AG10803 (cell line): ENCODE measurements at regions not wholly inside any gene's neighbourhood (a gene's known extent, or its start where the extent isn't known, plus 50 kb on each side); places are given as distances from the start of the nearest gene placed in this dataset.

Source experiments
- DNase-seq: peaks from one replicate; pipeline ENCODE4 v3.0.0; 2010; ENCODE audit warnings: low read depth
- H3K4me3 ChIP-seq: 2 replicates; pipeline ENCODE4 v1.5.1; 2011; ENCODE audit warnings: mild to moderate bottlenecking, low read length, control low read depth
- TF ChIP-seq, protein P1 (sequence below): conservative IDR thresholded peaks from 2 replicates; pipeline ENCODE4 v1.5.1; 2011; ENCODE audit warnings: mild to moderate bottlenecking, low read length, control low read depth, inconsistent platforms

DNA sequence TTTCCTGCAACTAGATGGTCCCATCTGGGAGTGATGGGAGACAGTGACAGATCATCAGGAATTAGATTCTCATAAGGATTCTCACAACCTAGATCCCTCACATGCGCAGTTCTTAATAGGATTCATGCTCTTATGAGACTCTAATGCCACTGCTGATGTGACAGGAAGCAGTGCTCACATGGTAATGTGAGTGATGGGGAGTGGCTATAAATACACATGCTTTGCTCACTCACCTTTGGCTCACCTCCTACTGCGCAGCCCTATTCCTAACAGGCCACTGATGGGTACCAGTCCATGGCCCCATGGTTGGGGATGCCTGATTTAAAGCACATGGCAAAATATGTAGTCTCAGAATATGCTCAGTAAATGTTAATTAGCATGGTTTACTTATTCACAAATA is 80.6 kb upstream of the MBOAT1 start:
- TF ChIP-seq, protein P1, sequence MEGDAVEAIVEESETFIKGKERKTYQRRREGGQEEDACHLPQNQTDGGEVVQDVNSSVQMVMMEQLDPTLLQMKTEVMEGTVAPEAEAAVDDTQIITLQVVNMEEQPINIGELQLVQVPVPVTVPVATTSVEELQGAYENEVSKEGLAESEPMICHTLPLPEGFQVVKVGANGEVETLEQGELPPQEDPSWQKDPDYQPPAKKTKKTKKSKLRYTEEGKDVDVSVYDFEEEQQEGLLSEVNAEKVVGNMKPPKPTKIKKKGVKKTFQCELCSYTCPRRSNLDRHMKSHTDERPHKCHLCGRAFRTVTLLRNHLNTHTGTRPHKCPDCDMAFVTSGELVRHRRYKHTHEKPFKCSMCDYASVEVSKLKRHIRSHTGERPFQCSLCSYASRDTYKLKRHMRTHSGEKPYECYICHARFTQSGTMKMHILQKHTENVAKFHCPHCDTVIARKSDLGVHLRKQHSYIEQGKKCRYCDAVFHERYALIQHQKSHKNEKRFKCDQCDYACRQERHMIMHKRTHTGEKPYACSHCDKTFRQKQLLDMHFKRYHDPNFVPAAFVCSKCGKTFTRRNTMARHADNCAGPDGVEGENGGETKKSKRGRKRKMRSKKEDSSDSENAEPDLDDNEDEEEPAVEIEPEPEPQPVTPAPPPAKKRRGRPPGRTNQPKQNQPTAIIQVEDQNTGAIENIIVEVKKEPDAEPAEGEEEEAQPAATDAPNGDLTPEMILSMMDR = no peak
- H3K4me3 ChIP-seq = no peak overlapping the region
- DNase-seq = no peak

DNA sequence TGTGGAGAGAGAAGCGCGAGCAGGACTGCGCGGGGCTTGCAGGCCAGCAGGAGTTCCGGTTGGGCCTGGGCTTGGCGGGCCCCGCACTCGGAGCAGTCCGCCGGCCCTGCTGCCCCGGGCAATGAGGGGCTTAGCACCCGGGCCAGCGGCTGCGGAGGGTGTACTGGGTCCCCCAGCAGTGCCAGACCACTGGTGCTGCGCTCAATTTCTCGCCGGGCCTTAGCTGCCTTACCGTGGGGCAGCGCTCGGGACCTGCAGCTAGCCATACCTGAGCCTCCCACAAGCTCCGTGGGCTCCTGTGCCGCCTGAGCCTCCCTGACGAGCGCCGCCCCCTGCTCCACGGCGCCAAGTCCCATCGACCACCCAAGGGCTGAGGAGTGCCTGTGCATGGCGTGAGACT is 89.0 kb upstream of the MBOAT1 start:
- no peak for DNase-seq
- TF ChIP-seq, protein P1 = no peak
- H3K4me3 ChIP-seq = no peak overlapping the region

DNA sequence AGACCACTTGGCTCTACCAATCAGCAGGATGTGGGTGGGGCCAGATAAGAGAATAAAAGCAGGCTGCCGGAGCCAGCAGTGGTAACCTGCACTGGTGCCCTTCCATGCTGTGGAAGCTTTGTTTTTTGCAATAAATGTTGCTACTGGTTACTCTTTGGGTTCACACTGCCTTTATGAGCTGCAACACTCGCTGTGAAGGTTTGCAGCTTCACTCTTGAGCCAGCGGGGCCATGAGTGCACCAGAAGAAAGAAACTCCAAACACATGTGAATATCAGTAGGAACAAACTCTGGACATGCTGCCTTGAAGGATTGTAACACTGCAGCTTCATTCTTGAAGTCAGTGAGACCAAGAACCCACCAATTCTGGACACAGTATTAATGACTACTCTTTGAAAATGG is 89.9 kb upstream of the MBOAT1 start:
- DNase-seq = no peak
- TF ChIP-seq, protein P1 = no peak
- no peak overlapping the region for H3K4me3 ChIP-seq

DNA sequence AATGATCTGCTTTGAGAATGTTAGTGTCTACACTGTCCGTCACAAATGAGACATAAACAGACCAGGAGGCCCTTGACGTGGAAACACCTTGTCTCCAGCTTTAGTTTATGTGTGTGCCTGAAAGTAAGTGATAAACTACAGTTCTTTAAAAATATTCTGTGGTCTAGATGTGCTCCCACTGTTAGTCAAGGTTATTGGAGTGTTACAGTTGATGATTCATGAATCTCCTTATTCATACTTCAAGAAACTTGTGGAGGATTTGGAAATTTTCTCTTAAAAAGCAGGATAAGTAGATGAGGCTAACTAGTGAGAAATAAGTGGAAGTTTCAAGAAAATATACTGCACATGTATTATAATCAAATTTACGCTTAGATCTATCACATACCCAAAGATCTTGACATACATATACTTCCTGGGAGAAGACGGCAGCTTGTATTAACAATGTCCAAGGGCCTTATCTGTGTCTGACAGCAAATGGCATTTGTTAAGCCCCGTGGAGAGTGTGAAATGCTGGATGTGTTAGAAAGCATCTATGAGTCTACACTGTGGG is 90.5 kb upstream of the MBOAT1 start:
- DNase-seq = peak; percentile 18
- TF ChIP-seq, protein P1 = no peak
- H3K4me3 ChIP-seq = no peak overlapping the region

DNA sequence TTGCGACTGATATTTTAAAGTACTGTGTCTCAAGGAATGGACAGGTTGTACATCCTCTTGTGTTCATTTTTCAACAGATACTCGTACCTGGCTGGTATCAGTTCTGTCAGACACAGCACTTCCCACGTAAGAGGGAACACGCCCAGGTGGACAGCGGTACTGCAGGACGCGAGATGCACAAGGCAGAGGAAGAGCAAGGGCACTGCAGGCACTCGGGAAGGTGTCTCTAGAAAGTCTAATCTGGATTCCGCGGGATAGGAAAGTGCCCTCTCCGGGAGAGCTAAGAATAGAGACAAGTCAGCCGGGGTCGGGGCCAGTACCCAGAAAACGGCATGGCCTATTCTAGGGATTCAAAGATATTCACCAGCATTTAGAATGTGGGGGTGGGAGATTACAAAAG is 94.2 kb upstream of the MBOAT1 start:
- H3K4me3 ChIP-seq = no peak overlapping the region
- TF ChIP-seq, protein P1 = no peak

DNA sequence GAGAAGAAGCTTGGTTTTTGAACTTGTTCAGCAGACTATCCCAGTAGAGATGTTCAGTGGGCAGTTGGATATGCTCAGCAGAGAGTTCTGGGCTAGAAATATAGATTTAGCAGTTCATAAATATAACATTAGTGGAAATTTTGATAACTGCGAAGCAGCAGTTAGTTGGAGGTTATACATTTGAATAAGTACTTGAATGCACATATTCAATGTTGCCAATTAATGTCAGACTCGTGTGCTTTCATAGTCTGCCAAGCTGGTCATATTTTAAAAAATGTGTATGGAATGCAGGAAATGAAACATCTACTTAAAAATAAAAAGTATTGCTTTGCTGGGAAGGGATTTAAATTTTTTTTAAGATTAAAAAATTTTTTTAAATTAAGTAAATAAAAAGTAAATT is 92.5 kb upstream of the E2F3 start:
- DNase-seq = no peak
- H3K4me3 ChIP-seq = no peak overlapping the region
- TF ChIP-seq, protein P1 = no peak

More for the DNA sequence above, 94.2 kb upstream of the MBOAT1 start:
- no peak for DNase-seq

DNA sequence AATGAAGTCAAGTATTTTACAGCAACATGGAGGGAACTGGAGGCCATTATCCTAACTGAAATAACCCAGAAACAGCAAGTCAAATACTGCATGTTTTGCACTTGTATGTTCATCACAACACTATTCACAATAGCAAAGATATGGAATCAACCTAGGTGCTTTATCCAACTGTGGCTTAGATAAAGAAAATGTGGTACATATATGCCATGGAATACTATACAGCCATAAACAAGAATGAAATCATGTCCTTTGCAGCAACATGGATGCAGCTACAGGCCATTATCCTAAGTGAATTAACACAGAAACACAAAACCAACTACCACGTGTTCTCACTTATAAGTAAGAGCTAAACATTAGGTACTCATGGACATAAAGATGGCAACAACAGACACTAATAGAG is 91.5 kb upstream of the E2F3 start:
- no peak overlapping the region for H3K4me3 ChIP-seq

More for the DNA sequence above, 91.5 kb upstream of the E2F3 start:
- no peak for DNase-seq
- TF ChIP-seq, protein P1 = no peak
